Liver (tissue), 8 donors: ENCODE measurements at regions not wholly inside any gene's neighbourhood (a gene's known extent, or its start where the extent isn't known, plus 50 kb on each side); places are given as distances from the start of the nearest gene placed in this dataset.

Experiments
- DNase-seq: peaks from one replicate; pipeline ENCODE4 v3.0.0-alpha.2; 2017; ENCODE audit warnings: low spot score
- H3K27ac ChIP-seq, 2 donors: one replicate each; pipeline ENCODE4 v1.7.0; 2013; ENCODE audit warnings: inconsistent platforms in 2 of 2, low read length in 2 of 2, control low read depth in 1 of 2, low read depth in 1 of 2, mild to moderate bottlenecking in 1 of 2
- H3K27me3 ChIP-seq, 4 donors: one replicate each; pipeline versions ENCODE4 v1.6.1 to v1.7.0; 2013; ENCODE audit warnings: low read length in 3 of 4, inconsistent platforms in 1 of 4, mild to moderate bottlenecking in 1 of 4, moderate library complexity in 1 of 4; ENCODE audit not compliant: control insufficient read depth in 4 of 4, insufficient read depth in 4 of 4
- H3K36me3 ChIP-seq, 4 donors: one replicate each; pipeline versions ENCODE4 v1.6.1 to v1.7.0; 2013; ENCODE audit warnings: low read length in 3 of 4, mild to moderate bottlenecking in 3 of 4, low read depth in 1 of 4, moderate library complexity in 1 of 4; ENCODE audit not compliant: control insufficient read depth in 4 of 4, insufficient read depth in 3 of 4
- H3K4me1 ChIP-seq, 4 donors: one replicate each; pipeline versions ENCODE4 v1.6.1 to v1.7.0; 2013; ENCODE audit warnings: low read length in 3 of 4, mild to moderate bottlenecking in 3 of 4, moderate library complexity in 1 of 4; ENCODE audit not compliant: control insufficient read depth in 4 of 4, insufficient read depth in 4 of 4
- H3K4me3 ChIP-seq, 3 donors: one replicate each; pipeline versions ENCODE4 v1.6.1 to v1.7.0; 2013; ENCODE audit warnings: low read length in 3 of 3, control low read depth in 1 of 3, low read depth in 1 of 3, mild to moderate bottlenecking in 1 of 3
- H3K9ac ChIP-seq, 2 donors: one replicate each; pipeline ENCODE4 v1.7.0; 2013; ENCODE audit warnings: low read length in 2 of 2, mild to moderate bottlenecking in 2 of 2, moderate library complexity in 2 of 2, control low read depth in 1 of 2, low read depth in 1 of 2
- H3K9me3 ChIP-seq, 4 donors: one replicate each; pipeline versions ENCODE4 v1.6.1 to v1.7.0; 2013; ENCODE audit warnings: low read length in 3 of 4; ENCODE audit not compliant: control insufficient read depth in 4 of 4
- ATF3 ChIP-seq: IDR thresholded peaks from 2 replicates; pipeline ENCODE4 v1.6.1; 2016; ENCODE audit warnings: antibody characterized with exemption
- CTCF ChIP-seq: fragments of 150-350 bp; IDR thresholded peaks from 2 replicates; pipeline ENCODE4 v1.5.1; 2017; ENCODE audit warnings: improper control_type of control experiment, low read depth, low read length; ENCODE audit not compliant: missing input control
- EGR1 ChIP-seq, 2 donors: IDR thresholded peaks; 2 replicates each; pipeline ENCODE4 v1.6.1; 2016 to 2018; ENCODE audit warnings: antibody characterized with exemption in 2 of 2, low read depth in 2 of 2
- FOXA1 ChIP-seq: IDR thresholded peaks from 2 replicates; pipeline ENCODE4 v1.6.1; 2016; ENCODE audit warnings: antibody characterized with exemption
- FOXA2 ChIP-seq: IDR thresholded peaks from 2 replicates; pipeline ENCODE4 v1.6.1; 2016; ENCODE audit warnings: antibody characterized with exemption
- GABPA ChIP-seq, 2 donors: IDR thresholded peaks in 1 of 2; conservative IDR thresholded peaks in 1 of 2; 2 replicates each; pipeline ENCODE4 v1.6.1; 2016; ENCODE audit warnings: antibody characterized with exemption in 2 of 2, mild to moderate bottlenecking in 1 of 2, moderate library complexity in 1 of 2
- HNF4A ChIP-seq, 2 donors: conservative IDR thresholded peaks; 2 replicates each; pipeline ENCODE4 v1.6.1; 2016; ENCODE audit warnings: antibody characterized with exemption in 2 of 2, mild to moderate bottlenecking in 2 of 2
- HNF4G ChIP-seq: IDR thresholded peaks from 2 replicates; pipeline ENCODE4 v1.6.1; 2016; ENCODE audit warnings: antibody characterized with exemption
- JUND ChIP-seq, 2 donors: IDR thresholded peaks; 2 replicates each; pipeline ENCODE4 v1.6.1; 2016; ENCODE audit warnings: antibody characterized with exemption in 2 of 2
- MAX ChIP-seq: IDR thresholded peaks from 2 replicates; pipeline ENCODE4 v1.6.1; 2016; ENCODE audit warnings: antibody characterized with exemption
- NR2F2 ChIP-seq: IDR thresholded peaks from 2 replicates; pipeline ENCODE4 v1.6.1; 2016; ENCODE audit warnings: antibody characterized with exemption
- RAD21 ChIP-seq, 2 donors: IDR thresholded peaks; 2 replicates each; pipeline ENCODE4 v1.6.1; 2016; ENCODE audit warnings: antibody characterized with exemption in 2 of 2, mild to moderate bottlenecking in 2 of 2
- REST ChIP-seq: IDR thresholded peaks from 2 replicates; pipeline ENCODE4 v1.6.1; 2016; ENCODE audit warnings: antibody characterized with exemption, mild to moderate bottlenecking
- SP1 ChIP-seq: IDR thresholded peaks from 2 replicates; pipeline ENCODE4 v1.6.1; 2018; ENCODE audit warnings: antibody characterized with exemption, mild to moderate bottlenecking
- TAF1 ChIP-seq: conservative IDR thresholded peaks from 2 replicates; pipeline ENCODE4 v1.6.1; 2016; ENCODE audit warnings: antibody characterized with exemption, mild to moderate bottlenecking
- YY1 ChIP-seq: IDR thresholded peaks from 2 replicates; pipeline ENCODE4 v1.6.1; 2016; ENCODE audit warnings: antibody characterized with exemption, mild to moderate bottlenecking
- ZBTB33 ChIP-seq: IDR thresholded peaks from 2 replicates; pipeline ENCODE4 v1.6.1; 2016; ENCODE audit warnings: antibody characterized with exemption
- WGBS: extraction: QIAGEN DNeasy Blood & Tissue Kit; methylation state at CpG from one replicate; pipeline ENCODE4 v1.1.7; 2013; 5-methylcytosine and 5-hydroxymethylcytosine counted together
- donor health status: healthy.
- donor health status: healthy.
- donor health status: healthy.
- donor health status: healthy.
- donor health status: healthy.

- Histone ChIP-seq H3K9ac (no peak overlapping the region), H3K9me3 (no peaks in the 10 kb centered on the region), H3K27me3 (peaks cover 0 to 3% (median 0%) of the 10 kb centered on the region in 4 donors), H3K27ac (no peak overlapping the region), H3K4me1 (no peaks in the 10 kb centered on the region), H3K4me3 (no peak overlapping the region), H3K36me3 (no peaks in the 10 kb centered on the region)
- 74% methylated on average over 2 of the region's 2 CpGs for WGBS
- TF ChIP-seq YY1: no peak
- no peak for TF ChIP-seq FOXA2
- no peak for TF ChIP-seq MAX
- no peak for TF ChIP-seq CTCF
- TF ChIP-seq TAF1: no peak
- no peak for TF ChIP-seq REST
- no peak for TF ChIP-seq ATF3
- TF ChIP-seq EGR1 (IDR thresholded peaks at IDR 0.05; ENCODE audit: low read depth in 2 of 2): no peak
- TF ChIP-seq FOXA1: no peak
- DNase-seq: no peak
Observed at GRCh38 chr4:189494407-189494806, 446.3 kb upstream of the FRG1 start.

GRCh38 chr4:189497516-189497915 lies 443.2 kb upstream of the FRG1 start:
- no peak overlapping the region for H3K9ac ChIP-seq
- WGBS: 44% methylated on average over 6 of the region's 6 CpGs
- H3K27ac ChIP-seq: no peak overlapping the region
- peaks cover 0 to 3% (median 0%) of the 10 kb centered on the region in 4 donors for H3K27me3 ChIP-seq
- H3K4me3 ChIP-seq: no peak overlapping the region
- no peaks in the 10 kb centered on the region for H3K4me1 ChIP-seq
- no peaks in the 10 kb centered on the region for H3K36me3 ChIP-seq
- no peaks in the 10 kb centered on the region for H3K9me3 ChIP-seq
- DNase-seq: no peak
- TF ChIP-seq JUND (IDR thresholded peaks at IDR 0.05) (no peak), REST (no peak), GABPA (IDR thresholded peaks at IDR 0.05 in 1 of 2, conservative IDR thresholded peaks at IDR 0.05 in 1 of 2) (no peak), ATF3 (no peak), FOXA2 (no peak), NR2F2 (no peak), SP1 (no peak), HNF4G (no peak), RAD21 (IDR thresholded peaks at IDR 0.05) (no peak), HNF4A (conservative IDR thresholded peaks at IDR 0.05) (no peak), ZBTB33 (no peak), CTCF (no peak), EGR1 (IDR thresholded peaks at IDR 0.05; ENCODE audit: low read depth in 2 of 2) (no peak), TAF1 (no peak), FOXA1 (no peak), MAX (no peak)
